ENCODE measurements at regions not wholly inside any gene's neighbourhood (a gene's known extent, or its start where the extent isn't known, plus 50 kb on each side); places are given as distances from the start of the nearest gene placed in this dataset.
A peak's percentile ranks its signal among the peaks of the same experiment; 100 is the strongest.

- H4K5ac ChIP-seq (ENCODE audit: low read depth, low read length): peak overlapping the region; percentile 46; the same call in 1 of the 2 replicates
- no peaks in the 10 kb centered on the region for H3K27me3 ChIP-seq (ENCODE audit: control insufficient read depth, insufficient read depth, low read length)
- ATAC-seq (ENCODE audit: low read depth) (peak; percentile 67), DNase-seq (peak; percentile 88)
- POLR2A ChIA-PET (ENCODE audit: unreplicated experiment): interaction anchor here (0.6 kb wide), 1 partner anchor 135 kb away, joined by 4 read pairs; no protein-coding TSS in a partner anchor
- no peak overlapping the region for H3K9ac ChIP-seq (ENCODE audit: low read depth, low read length)
- H3K79me1 ChIP-seq (ENCODE audit: low read depth in 1 of 2, low read length in 2 of 2): no peaks in the 10 kb centered on the region
- H3K56ac ChIP-seq (ENCODE audit: extremely low read depth, insufficient read depth, low read length): no peak overlapping the region
- peak overlapping the region; percentile 18; the same call in 1 of the 2 replicates for H3K4ac ChIP-seq (ENCODE audit: low read depth, low read length)
- dilution Hi-C loops (cut with HindIII; ENCODE audit: low sequenced_read_pairs, unreplicated experiment): no loop called here
- H4K20me1 ChIP-seq (ENCODE audit: insufficient read depth, low read length): no peaks in the 10 kb centered on the region
- H2AK9ac ChIP-seq (replicated peaks; ENCODE audit: low read depth, low read length, poor library complexity): no peak overlapping the region
- H2BK15ac ChIP-seq (ENCODE audit: low read depth, low read length): no peak overlapping the region; the same call in 1 of the 3 replicates
- no peak for TF ChIP-seq BHLHE40 (IDR thresholded peaks at IDR 0.05; ENCODE audit: low read depth, low read length)
- TF ChIP-seq FOS (IDR thresholded peaks at IDR 0.05; ENCODE audit: low read depth, low read length): no peak
- TF ChIP-seq MAFK (IDR thresholded peaks at IDR 0.05; ENCODE audit: low read depth, low read length): no peak
- no peak for TF ChIP-seq RAD21 (IDR thresholded peaks at IDR 0.05; ENCODE audit: low read length)
- TF ChIP-seq SMC3 (IDR thresholded peaks at IDR 0.05; ENCODE audit: low read depth, low read length): no peak
- no peak for TF ChIP-seq NFE2L2 (IDR thresholded peaks at IDR 0.05; ENCODE audit: low read depth, low read length)
- TF ChIP-seq CHD1 (IDR thresholded peaks at IDR 0.05; ENCODE audit: low read depth, low read length): no peak
- no peak for TF ChIP-seq MXI1 (IDR thresholded peaks at IDR 0.05; ENCODE audit: borderline replicate concordance, low read depth, low read length)
- TF ChIP-seq, protein P1, sequence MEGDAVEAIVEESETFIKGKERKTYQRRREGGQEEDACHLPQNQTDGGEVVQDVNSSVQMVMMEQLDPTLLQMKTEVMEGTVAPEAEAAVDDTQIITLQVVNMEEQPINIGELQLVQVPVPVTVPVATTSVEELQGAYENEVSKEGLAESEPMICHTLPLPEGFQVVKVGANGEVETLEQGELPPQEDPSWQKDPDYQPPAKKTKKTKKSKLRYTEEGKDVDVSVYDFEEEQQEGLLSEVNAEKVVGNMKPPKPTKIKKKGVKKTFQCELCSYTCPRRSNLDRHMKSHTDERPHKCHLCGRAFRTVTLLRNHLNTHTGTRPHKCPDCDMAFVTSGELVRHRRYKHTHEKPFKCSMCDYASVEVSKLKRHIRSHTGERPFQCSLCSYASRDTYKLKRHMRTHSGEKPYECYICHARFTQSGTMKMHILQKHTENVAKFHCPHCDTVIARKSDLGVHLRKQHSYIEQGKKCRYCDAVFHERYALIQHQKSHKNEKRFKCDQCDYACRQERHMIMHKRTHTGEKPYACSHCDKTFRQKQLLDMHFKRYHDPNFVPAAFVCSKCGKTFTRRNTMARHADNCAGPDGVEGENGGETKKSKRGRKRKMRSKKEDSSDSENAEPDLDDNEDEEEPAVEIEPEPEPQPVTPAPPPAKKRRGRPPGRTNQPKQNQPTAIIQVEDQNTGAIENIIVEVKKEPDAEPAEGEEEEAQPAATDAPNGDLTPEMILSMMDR (conservative IDR thresholded peaks at IDR 0.05; ENCODE audit: low read depth, low read length): no peak
- TF ChIP-seq RFX5 (IDR thresholded peaks at IDR 0.05; ENCODE audit: low read depth, low read length): no peak
- TF ChIP-seq, protein P2, sequence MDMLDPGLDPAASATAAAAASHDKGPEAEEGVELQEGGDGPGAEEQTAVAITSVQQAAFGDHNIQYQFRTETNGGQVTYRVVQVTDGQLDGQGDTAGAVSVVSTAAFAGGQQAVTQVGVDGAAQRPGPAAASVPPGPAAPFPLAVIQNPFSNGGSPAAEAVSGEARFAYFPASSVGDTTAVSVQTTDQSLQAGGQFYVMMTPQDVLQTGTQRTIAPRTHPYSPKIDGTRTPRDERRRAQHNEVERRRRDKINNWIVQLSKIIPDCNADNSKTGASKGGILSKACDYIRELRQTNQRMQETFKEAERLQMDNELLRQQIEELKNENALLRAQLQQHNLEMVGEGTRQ (IDR thresholded peaks at IDR 0.05; ENCODE audit: low read depth, low read length): no peak
- TF ChIP-seq, protein P3, sequence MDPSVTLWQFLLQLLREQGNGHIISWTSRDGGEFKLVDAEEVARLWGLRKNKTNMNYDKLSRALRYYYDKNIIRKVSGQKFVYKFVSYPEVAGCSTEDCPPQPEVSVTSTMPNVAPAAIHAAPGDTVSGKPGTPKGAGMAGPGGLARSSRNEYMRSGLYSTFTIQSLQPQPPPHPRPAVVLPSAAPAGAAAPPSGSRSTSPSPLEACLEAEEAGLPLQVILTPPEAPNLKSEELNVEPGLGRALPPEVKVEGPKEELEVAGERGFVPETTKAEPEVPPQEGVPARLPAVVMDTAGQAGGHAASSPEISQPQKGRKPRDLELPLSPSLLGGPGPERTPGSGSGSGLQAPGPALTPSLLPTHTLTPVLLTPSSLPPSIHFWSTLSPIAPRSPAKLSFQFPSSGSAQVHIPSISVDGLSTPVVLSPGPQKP (IDR thresholded peaks at IDR 0.05; ENCODE audit: borderline replicate concordance, low read depth, low read length): no peak
- in situ Hi-C loops (cut with MboI; ENCODE audit: low sequenced_read_pairs): no loop called here
- no TSS peak for BruUV-seq (replicated peaks)
- no peak overlapping the region for H3K14ac ChIP-seq (replicated peaks; ENCODE audit: low read depth, low read length)
- CTCF ChIA-PET: no interaction called here
- intact Hi-C loops (cut with micrococcal nuclease): no loop called here
- WGBS, 2 experiments (ENCODE audit: extremely low coverage in 2 of 2, insufficient read length in 1 of 2): 0% methylated on average over 2 of the region's 3 CpGs; no CpG with 5 or more reads in 1 of the 2 experiments
- peak overlapping the region; percentile 72; the same call in 1 of the 2 replicates for H3K27ac ChIP-seq (ENCODE audit: insufficient read depth, low read length)
- H2BK120ac ChIP-seq (ENCODE audit: low read depth, low read length): peak overlapping the region; percentile 59
- peak overlapping the region; percentile 14; the same call in 1 of the 2 replicates for H2BK20ac ChIP-seq (ENCODE audit: low read depth, low read length)
- no peaks in the 10 kb centered on the region for H3K9me1 ChIP-seq (ENCODE audit: insufficient read depth, low read length)
- H2AK5ac ChIP-seq (ENCODE audit: low read depth, low read length): no peak overlapping the region
- no peak overlapping the region for H3K4me3 ChIP-seq (ENCODE audit: insufficient read depth, low read depth, low read length)
- peaks cover 8% of the 10 kb centered on the region for H3K4me1 ChIP-seq (ENCODE audit: control insufficient read depth, insufficient read depth, low read length)
- H2BK5ac ChIP-seq (ENCODE audit: low read depth, low read length, poor library complexity, severe bottlenecking): peak overlapping the region; percentile 82
- peak overlapping the region; percentile 30 for H3K18ac ChIP-seq (ENCODE audit: low read depth, low read length)
- 0 out of 4 replicates have a peak overlapping the region, but pooled peaks of 1 of the 2 experiments have one; percentile 0 for H4K8ac ChIP-seq (ENCODE audit: low read depth in 2 of 2, low read length in 2 of 2)
- H3K36me3 ChIP-seq (ENCODE audit: control insufficient read depth, insufficient read depth, low read length): no peaks in the 10 kb centered on the region
- peak overlapping the region; percentile 11 for H2AFZ ChIP-seq (replicated peaks; ENCODE audit: low read length, poor library complexity)
- peaks cover 2% of the 10 kb centered on the region; the same call in 1 of the 2 replicates for H3K9me3 ChIP-seq (ENCODE audit: control insufficient read depth, insufficient read depth, low read length)
- H3K23ac ChIP-seq (ENCODE audit: low read depth, low read length): no peak overlapping the region
- H3K4me2 ChIP-seq (ENCODE audit: low read depth, low read length): peak overlapping the region; percentile 1
- peak overlapping the region; percentile 21 for H4K91ac ChIP-seq (ENCODE audit: insufficient read depth, low read depth, low read length)
Measured at GRCh38 chr2:189350540-189351209, 90.6 kb upstream of the WDR75 start.

Measured in IMR-90 (cell line).